OCI-LY1 (cell line): ENCODE measurements at regions not wholly inside any gene's neighbourhood (a gene's known extent, or its start where the extent isn't known, plus 50 kb on each side); places are given as distances from the start of the nearest gene placed in this dataset.

ENCODE experiments used
- H2AFZ ChIP-seq: fragments of 200-600 bp; sonication (generic), shearing (Covaris generic); 2 replicates; pipeline ENCODE4 v1.6.0; 2014; ENCODE audit warnings: antibody characterized with exemption, mild to moderate bottlenecking, low read length
- H3F3A ChIP-seq: fragments of 200-600 bp; sonication (generic), shearing (Covaris generic); 2 replicates; pipeline ENCODE4 v1.6.0; 2014; ENCODE audit warnings: mild to moderate bottlenecking, antibody characterized with exemption, low read length, moderate library complexity; ENCODE audit not compliant: insufficient read depth
- H3K27ac ChIP-seq: fragments of 200-600 bp; sonication (generic); 2 replicates; pipeline ENCODE4 v1.5.1; 2014; ENCODE audit warnings: low read length, mixed run types, mild to moderate bottlenecking, low read depth; ENCODE audit not compliant: poor library complexity, severe bottlenecking
- H3K27me3 ChIP-seq: fragments of 200-600 bp; sonication (generic); 2 replicates; pipeline ENCODE4 v1.6.0; 2014; ENCODE audit warnings: antibody characterized with exemption, mild to moderate bottlenecking, low read length, moderate library complexity; ENCODE audit not compliant: insufficient read depth
- H3K36me3 ChIP-seq: fragments of 200-600 bp; sonication (generic); 2 replicates; pipeline ENCODE4 v1.6.1; 2014; ENCODE audit warnings: mild to moderate bottlenecking, antibody characterized with exemption, low read length, moderate library complexity, mixed read lengths; ENCODE audit not compliant: insufficient read depth
- H3K4me1 ChIP-seq: fragments of 200-600 bp; sonication (generic); 2 replicates; pipeline ENCODE4 v1.5.1; 2014; ENCODE audit warnings: mild to moderate bottlenecking, low read length, moderate library complexity; ENCODE audit not compliant: insufficient read depth, severe bottlenecking
- H3K4me2 ChIP-seq: fragments of 200-600 bp; sonication (generic), shearing (Covaris generic); 2 replicates; pipeline ENCODE4 v1.6.1; 2014; ENCODE audit warnings: low read length
- H3K4me3 ChIP-seq: fragments of 200-600 bp; sonication (generic); 2 replicates; pipeline ENCODE4 v1.5.1; 2014; ENCODE audit warnings: low read length, low read depth, mild to moderate bottlenecking, mixed read lengths; ENCODE audit not compliant: poor library complexity, severe bottlenecking
- H3K79me2 ChIP-seq: fragments of 200-600 bp; shearing (Covaris generic); 2 replicates; pipeline ENCODE4 v1.6.1; 2016; ENCODE audit warnings: mixed run types, low read length, mixed read lengths; ENCODE audit not compliant: insufficient read depth
- H3K9ac ChIP-seq: fragments of 200-600 bp; sonication (generic), shearing (Covaris generic); 2 replicates; pipeline ENCODE4 v1.6.1; 2014; ENCODE audit warnings: mild to moderate bottlenecking, low read length, mixed read lengths
- H3K9me2 ChIP-seq: fragments of 200-600 bp; sonication (generic), shearing (Covaris generic); 2 replicates; pipeline ENCODE4 v1.6.1; 2014; ENCODE audit warnings: low read depth, mild to moderate bottlenecking, low read length, mixed read lengths
- H3K9me3 ChIP-seq: fragments of 200-600 bp; shearing (Covaris generic); 2 replicates; pipeline ENCODE4 v1.6.1; 2014; ENCODE audit warnings: low read length, mixed read lengths
- H4K20me1 ChIP-seq: fragments of 200-600 bp; sonication (generic), shearing (Covaris generic); 2 replicates; pipeline ENCODE4 v1.6.0; 2016; ENCODE audit warnings: mild to moderate bottlenecking, low read length; ENCODE audit not compliant: insufficient read depth
- CTCF ChIP-seq: fragments of 200-600 bp; sonication (generic), shearing (Covaris generic); IDR thresholded peaks from 2 replicates; pipeline ENCODE4 v1.5.1; 2017; ENCODE audit warnings: mild to moderate bottlenecking, antibody characterized with exemption, low read length, moderate library complexity, mixed read lengths
- EZH2 ChIP-seq: fragments of 200-600 bp; sonication (generic), shearing (Covaris generic); IDR thresholded peaks from 2 replicates; pipeline ENCODE4 v1.8.0; 2017; ENCODE audit warnings: borderline replicate concordance, mixed run types, mild to moderate bottlenecking, antibody characterized with exemption, low read length, moderate library complexity, mixed read lengths

DNA sequence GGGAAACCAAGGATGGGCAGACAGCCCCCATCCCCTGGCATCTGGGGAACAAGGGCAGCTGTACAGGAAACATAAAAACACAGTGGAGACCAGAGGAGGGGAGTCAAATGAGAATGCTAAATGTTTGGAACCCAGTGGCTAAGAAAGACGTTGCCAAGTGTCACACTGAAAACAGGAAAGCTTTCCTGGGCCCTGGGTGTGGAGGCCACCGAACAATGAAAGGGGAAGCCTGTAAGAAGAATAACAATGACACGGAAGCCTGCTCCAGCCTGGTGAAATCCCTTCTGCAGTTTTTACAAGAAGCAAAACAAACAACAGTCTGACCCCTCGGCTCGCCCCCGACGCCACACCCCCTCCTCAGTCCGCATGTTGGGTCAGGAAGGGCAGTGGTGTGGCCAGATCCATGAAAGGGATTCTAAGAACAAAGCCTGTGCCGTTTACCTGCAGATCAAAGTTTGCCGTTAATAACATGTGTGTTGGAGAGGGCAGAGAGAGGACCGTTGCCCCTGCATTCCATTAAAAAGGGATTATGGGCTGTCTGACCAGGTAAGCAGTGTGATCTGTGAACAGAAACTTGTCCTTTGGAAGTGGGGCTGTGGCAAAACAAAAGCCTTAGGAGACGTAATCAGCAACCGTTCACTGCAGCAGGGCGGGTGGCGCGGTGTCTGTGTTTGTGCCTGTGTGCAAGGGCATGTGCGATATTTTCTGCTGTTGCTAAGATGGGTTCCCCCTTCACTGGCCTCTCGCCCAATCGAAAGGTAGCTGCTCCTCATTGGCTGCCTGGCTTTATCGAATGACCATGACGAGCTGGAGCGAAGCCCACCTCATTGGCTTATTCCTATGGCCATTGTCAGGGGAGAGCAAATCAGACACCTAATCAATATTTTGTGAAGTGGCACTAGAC lies 113.7 kb upstream of the BLID start:
- Histone ChIP-seq H3K27ac (no peak overlapping the region), H3K4me3 (no peak overlapping the region), H3K9me3 (no peaks in the 10 kb centered on the region), H3K9ac (no peak overlapping the region), H3K9me2 (no peaks in the 10 kb centered on the region), H4K20me1 (no peaks in the 10 kb centered on the region), H3K27me3 (no peaks in the 10 kb centered on the region), H3K79me2 (no peaks in the 10 kb centered on the region), H3K4me1 (no peaks in the 10 kb centered on the region), H2AFZ (no peak overlapping the region), H3K4me2 (no peak overlapping the region), H3K36me3 (no peaks in the 10 kb centered on the region), H3F3A (no peaks in the 10 kb centered on the region)
- no peak for TF ChIP-seq EZH2

GRCh38 chr11:122229078-122229477 lies 113.1 kb upstream of the BLID start:
- no peak overlapping the region for H3K4me2 ChIP-seq
- H3K36me3 ChIP-seq = no peaks in the 10 kb centered on the region
- H2AFZ ChIP-seq = no peak overlapping the region
- H3K9me3 ChIP-seq = no peaks in the 10 kb centered on the region
- no peaks in the 10 kb centered on the region for H3F3A ChIP-seq
- TF ChIP-seq CTCF (no peak), EZH2 (no peak)
- H3K9me2 ChIP-seq = no peaks in the 10 kb centered on the region
- H3K27ac ChIP-seq = no peak overlapping the region
- H3K9ac ChIP-seq = no peak overlapping the region
- H4K20me1 ChIP-seq = no peaks in the 10 kb centered on the region
- no peaks in the 10 kb centered on the region for H3K4me1 ChIP-seq
- H3K79me2 ChIP-seq = no peaks in the 10 kb centered on the region
- no peaks in the 10 kb centered on the region for H3K27me3 ChIP-seq
- H3K4me3 ChIP-seq = no peak overlapping the region

GRCh38 chr11:122226810-122227379 lies 110.9 kb upstream of the BLID start:
- Histone ChIP-seq H3K4me3 (no peak overlapping the region), H3K9me2 (no peaks in the 10 kb centered on the region), H3K4me2 (no peak overlapping the region), H3K27ac (no peak overlapping the region), H3K9ac (no peak overlapping the region), H3K27me3 (no peaks in the 10 kb centered on the region), H3K9me3 (no peaks in the 10 kb centered on the region), H4K20me1 (no peaks in the 10 kb centered on the region), H3K36me3 (no peaks in the 10 kb centered on the region), H3K4me1 (no peaks in the 10 kb centered on the region), H3F3A (no peaks in the 10 kb centered on the region), H2AFZ (no peak overlapping the region), H3K79me2 (no peaks in the 10 kb centered on the region)
- TF ChIP-seq CTCF (no peak), EZH2 (no peak)
